GM21381 (cell line): ENCODE measurements at regions not wholly inside any gene's neighbourhood (a gene's known extent, or its start where the extent isn't known, plus 50 kb on each side); places are given as distances from the start of the nearest gene placed in this dataset.

Experiments
- ATAC-seq: cut with Tn5 transposase; IDR thresholded peaks from one replicate; pipeline ENCODE4 v1.9.1; 2021; ENCODE audit warnings: mild to moderate bottlenecking, moderate library complexity; ENCODE audit not compliant: unreplicated experiment

GRCh38 chr5:142478113-142478512, 153.3 kb upstream of the SPRY4 start:
- no peak for ATAC-seq

- no peak for ATAC-seq
These were observed 150.3 kb upstream of the SPRY4 start for GRCh38 chr5:142475102-142475513.

GRCh38 chr5:142474431-142475094, 149.7 kb upstream of the SPRY4 start:
- ATAC-seq, result no peak

- no peak for ATAC-seq
These were observed 148.2 kb upstream of the SPRY4 start for GRCh38 chr5:142473038-142473437.

GRCh38 chr5:142472306-142472951, 147.6 kb upstream of the SPRY4 start:
- no peak for ATAC-seq

- no peak for ATAC-seq
These were observed 141.6 kb upstream of the SPRY4 start for GRCh38 chr5:142466195-142466971.

- ATAC-seq, result no peak
These were observed 140.7 kb upstream of the SPRY4 start for GRCh38 chr5:142465476-142465875.

GRCh38 chr5:142463904-142464303, 139.1 kb upstream of the SPRY4 start:
- no peak for ATAC-seq

DNA sequence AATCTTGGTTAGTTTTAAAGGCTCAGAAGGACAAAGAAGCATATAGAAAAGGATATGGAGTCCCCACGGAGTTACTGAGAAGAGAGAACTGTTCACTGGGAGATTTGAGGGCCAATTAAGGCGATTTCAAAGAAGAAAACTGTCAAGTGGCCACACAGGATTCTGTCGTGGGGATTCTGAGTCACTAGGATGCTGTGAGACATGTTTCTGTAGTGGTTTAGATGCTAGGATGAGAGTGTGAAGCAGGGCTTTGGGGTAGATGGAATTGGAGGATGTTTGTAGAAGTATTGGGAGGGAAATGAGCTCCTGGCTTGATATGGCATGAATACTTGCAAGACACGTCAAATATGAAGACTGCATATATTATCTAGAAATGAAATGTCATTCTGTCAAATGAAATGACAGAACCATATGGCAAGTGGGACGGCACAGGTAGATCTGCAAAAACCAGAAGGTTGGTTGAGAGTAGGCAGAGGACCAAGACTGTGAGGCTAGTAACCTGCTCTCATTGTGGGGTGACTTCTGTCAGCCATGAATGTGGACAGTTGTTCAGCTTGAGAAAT, 136.3 kb upstream of the SPRY4 start:
- ATAC-seq, result no peak

DNA sequence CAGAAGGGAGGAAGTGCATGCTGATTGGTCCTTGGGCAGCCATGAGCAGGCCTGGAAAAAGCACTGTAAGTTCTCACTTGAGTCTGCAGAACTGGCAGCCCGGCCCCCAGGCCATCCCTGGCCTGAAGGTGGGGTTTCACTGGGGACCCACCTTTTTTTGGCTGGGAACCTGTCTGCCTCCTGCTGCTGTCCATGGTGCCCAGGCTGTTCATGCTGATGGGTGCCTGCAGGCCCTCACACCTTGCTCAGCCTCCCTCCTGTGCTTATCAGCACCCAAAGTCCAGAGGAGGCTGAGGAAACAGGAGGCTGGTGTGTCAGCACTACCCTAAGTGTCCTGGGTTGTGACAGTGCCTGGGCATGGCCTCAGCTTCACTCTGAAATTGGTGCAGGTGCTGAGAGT, 134.4 kb upstream of the SPRY4 start:
- no peak for ATAC-seq

DNA sequence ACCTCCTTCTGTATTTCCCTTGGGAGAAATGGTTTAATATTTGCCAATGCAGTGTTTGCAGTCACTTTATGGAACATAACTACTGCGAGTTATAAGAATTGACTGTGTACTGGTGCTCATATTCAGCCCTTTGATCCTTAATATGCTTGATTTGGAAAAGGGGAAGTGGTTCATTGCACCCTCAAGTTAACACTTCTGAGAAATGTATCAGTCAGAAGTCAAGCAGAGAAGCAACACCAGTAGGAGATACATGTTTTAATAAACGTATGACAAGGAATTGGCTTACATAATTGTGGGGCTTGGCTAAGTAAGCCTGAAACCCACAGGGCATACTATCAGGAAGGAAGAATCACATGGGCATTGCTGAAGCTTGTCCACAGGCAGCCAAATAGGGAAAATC, 131.0 kb upstream of the SPRY4 start:
- no peak for ATAC-seq

GRCh38 chr5:142453932-142454331, 129.1 kb upstream of the SPRY4 start:
- ATAC-seq, result no peak

DNA sequence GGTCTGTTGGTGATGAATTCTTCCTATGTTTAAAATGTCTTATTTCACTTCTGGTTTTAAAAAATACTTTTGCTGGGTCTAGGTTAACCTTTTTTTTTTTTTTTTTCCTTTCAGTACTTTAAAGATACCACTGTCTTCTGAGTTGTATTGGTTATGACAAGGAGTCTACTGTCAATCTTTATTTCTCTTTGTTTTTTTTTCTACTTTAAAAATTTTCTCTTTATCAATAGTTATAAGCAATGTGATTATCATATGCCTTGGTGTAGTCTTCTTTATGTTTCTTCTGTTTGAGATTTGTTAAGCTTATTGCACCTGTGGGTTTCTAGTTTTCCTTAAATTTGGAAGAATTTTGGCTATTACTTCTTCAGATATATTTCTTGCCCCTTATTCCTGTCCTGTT, 125.6 kb upstream of the SPRY4 start:
- ATAC-seq, result no peak

DNA sequence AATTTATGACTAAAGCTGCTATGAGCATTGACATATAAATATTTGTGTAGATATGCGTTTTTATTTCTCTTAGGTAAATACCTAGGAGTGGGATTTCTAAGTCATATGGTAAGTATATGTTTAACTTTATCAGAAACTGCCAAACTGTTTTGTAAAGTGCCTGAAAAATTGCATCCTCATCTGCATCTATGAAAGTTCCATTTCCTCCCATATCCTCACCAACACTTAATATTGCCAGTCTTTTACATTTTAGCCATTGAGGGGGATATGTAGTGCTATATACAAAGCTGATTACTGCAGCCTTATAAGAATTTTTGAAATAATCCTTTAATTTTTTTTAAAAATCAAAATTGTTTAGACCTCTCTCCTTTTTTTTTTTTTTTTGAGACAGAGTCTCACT, 123.1 kb upstream of the SPRY4 start:
- ATAC-seq, result no peak

GRCh38 chr5:142446960-142447279, 122.1 kb upstream of the SPRY4 start:
- no peak for ATAC-seq

DNA sequence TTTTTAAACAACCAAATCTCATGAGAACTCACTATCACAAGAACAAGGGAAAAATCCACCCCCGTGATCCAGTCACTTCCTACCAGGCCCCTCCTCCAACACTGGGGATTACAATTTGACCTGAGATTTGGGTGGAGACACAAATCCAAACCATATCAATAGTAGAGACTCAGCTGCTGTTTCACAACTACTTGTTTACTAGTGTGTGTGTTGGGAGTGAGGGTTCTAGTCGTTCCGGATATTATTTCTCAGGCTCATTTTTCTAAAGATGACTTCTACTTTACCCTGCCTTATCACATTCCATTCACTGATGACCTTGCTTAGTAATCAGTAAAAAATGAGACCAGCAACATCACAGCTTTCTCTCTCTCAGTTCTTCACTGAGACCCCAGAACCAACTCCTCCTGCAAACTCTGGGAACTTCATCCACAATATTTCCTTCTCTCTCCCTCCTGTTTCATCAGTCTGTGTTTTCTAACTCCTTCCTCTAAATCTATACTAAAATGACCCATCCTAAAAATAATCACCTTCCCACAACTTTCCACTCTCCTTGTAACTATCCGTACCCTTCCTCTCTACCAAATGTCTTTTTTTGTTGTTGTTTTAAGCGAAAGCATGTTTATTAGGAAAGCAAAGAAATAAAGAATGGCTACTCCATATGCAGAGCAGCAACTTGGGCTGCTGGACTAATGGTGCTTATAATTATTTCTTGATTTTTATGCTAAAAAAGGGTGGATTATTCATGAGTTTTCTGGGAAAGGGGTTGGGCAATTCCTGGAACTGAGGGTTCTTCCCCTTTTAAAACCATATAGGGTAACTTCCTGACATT, 121.5 kb upstream of the SPRY4 start:
- no peak for ATAC-seq

- ATAC-seq, result no peak
These were observed 120.4 kb upstream of the SPRY4 start for GRCh38 chr5:142445266-142445665.

GRCh38 chr5:142441616-142442015, 116.8 kb upstream of the SPRY4 start:
- no peak for ATAC-seq

- ATAC-seq, result no peak
These were observed 114.5 kb upstream of the SPRY4 start for GRCh38 chr5:142439207-142439860.

GRCh38 chr5:142438573-142438972, 113.8 kb upstream of the SPRY4 start:
- no peak for ATAC-seq

DNA sequence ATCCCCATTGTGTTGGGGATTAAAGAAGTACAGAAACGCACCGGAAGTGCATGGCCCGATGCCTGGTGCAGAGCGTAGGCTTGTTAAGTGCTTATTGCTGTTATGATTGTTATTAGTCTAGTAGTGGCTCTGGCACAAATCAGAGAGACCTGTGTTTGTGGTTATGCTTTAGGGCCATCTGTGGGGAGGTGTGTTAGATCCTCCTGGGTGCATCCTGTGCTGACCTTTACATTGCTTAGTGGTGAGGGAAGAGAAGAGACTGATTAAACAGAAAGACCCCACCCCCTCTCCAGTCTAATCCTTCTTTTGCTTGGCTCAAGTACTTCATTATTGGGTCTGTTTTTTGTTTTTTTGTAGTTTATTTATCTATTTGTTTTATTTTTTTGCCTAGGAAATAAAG, 112.7 kb upstream of the SPRY4 start:
- no peak for ATAC-seq
